ENCODE measurements at regions not wholly inside any gene's neighbourhood (a gene's known extent, or its start where the extent isn't known, plus 50 kb on each side); places are given as distances from the start of the nearest gene placed in this dataset.

DNA sequence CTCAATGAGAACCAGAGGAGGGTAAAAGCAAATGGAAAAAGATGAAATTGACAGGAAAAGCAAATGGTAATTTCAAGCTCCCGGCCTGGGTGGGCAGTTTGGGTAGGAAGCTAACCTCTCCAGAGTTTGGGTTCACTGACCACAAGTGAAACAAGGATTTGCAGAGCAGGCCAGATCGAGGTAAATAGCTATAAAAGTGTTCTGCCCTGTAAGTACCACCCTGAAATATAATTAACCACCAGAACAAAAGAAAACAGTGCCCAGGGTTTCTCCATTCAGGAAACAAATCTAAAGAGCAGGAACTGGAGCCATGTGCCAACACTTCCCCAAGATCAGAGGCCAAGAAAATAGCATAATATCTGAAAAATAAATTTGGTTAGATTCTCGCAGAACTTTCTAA, 276.7 kb upstream of the MEOX2 start:
- FAIRE-seq (no peak), DNase-seq (ENCODE audit: extremely low spot score, insufficient read length, low read depth) (no peak)

DNA sequence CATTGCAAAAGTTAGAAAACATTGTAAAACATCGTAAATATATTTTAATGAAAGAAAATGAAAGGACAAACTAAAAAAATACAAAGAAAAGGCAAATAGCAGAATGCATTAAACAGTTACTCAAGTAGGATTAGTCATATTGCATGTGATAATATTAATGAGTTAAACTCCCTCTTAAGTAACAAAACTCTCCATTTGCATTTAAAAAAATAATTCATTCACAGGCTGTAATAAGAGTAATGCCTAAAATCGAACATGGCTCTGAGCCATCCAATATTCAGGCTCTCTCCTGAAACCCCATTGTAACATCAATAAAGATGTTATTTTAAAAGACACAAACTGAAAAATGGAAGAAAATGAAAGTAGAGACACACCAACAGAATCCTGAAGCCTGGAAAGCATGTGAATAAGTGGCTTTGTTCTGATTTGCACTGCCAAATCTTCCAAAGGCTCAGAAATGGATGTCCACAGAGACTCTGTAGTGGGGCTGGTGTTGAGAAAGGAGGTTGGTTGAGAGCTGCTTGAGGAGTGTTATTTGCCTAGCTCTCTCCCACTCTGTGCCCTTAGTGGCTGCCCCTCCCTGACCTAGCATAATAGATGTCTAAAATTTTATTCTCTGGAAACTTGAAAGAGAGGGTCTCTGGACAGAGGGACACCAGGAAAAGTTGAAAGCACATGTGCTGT, 268.3 kb upstream of the MEOX2 start:
- FAIRE-seq (no peak), DNase-seq (ENCODE audit: extremely low spot score, insufficient read length, low read depth) (no peak)

DNA sequence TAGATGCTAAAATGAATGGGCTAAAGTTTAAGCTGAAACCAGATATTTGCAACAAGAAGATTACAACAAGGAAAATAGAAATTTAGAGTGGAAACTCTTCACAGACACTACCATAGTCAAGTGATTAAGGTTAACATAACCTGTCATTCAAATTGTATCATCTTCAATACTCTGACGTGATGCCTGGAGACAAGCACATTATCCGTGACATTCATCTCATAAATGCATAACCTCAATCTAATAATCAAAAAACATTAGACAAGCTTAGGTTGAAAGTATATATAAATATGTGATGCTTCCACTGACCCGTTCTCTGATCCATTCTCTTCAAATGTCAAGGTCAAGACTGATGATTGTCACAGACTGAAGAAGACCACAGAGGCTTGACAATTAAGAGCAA, 263.8 kb upstream of the MEOX2 start:
- no peak for FAIRE-seq
- no peak for DNase-seq (ENCODE audit: extremely low spot score, insufficient read length, low read depth)

DNA sequence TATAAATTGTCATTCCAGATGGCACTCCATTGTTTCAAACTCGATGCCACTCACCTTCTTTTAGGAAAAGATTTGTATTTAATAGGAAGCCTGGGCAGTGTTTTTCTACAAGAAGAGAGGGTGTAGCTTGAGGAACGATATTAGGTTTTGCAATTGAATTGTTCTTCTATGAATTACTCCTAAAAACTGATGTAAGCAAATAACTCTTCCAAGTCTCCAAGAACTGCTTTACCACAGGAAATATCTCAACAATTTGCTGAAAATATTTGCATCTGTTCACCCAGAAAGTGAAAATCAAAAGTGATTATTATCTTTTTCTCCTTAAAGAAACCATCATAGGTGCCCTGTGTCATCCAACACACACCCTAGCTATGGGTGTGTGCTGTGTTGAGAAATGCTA, 261.3 kb upstream of the MEOX2 start:
- no peak for FAIRE-seq

DNA sequence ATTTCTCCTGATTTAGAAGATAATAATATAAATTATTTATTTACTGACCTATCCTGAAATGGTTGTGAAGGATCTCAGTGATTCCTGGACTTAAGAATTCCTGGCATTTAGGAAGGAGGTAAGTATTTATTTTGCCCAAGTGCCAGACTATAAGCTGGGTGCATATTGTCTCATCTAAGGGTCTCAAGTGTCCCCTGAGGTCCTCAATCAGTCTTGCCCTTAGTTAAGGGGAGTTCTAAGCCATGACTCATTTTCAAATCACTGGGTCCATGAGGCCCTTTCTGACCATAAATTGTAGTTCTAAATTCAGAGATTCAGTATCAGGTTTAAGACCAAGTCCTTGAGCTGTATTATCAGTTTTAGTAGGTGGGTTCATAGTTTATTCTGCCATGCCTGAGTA, 251.6 kb upstream of the MEOX2 start:
- DNase-seq (ENCODE audit: extremely low spot score, insufficient read length, low read depth) (no peak), FAIRE-seq (no peak)

More for the DNA sequence above, 261.3 kb upstream of the MEOX2 start:
- DNase-seq (ENCODE audit: extremely low spot score, insufficient read length, low read depth), result no peak

DNA sequence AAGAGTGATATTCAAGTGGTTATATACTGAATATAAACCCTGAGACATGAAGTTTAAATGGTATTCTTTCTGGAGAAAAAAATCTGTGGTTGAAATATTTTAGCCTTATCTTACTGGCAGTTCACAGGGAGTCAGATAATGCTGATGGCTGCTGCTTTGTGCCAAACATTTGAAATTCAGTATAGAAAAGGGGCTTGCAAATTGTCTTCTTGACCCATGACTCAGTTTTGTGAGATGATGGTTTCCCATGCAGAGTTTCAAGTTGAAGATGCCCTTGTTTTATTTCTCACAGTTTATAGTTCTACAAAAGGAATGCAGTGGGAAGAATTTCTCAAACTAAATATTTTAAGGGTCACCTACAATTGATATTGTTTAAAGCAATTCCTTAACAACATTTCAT, 251.1 kb upstream of the MEOX2 start:
- no peak for FAIRE-seq
- no peak for DNase-seq (ENCODE audit: extremely low spot score, insufficient read length, low read depth)

DNA sequence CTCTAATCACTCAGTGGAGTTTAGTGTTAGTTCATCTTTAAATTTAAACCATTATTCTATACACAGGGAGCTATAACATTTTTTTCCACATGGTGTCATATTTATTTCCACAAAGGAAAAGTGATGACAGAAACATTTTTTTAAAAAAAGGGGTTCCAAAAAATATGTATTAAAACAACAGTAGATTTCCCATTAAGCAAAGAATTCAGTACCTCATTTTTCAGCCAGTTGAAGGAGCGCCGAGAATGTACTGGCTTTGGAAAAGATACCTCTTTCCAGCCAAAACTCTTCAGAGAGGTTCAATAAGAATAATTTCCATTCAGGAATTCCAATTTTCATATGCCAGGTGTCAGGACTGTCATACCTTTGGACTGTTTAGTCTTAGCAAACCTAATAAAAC, 250.5 kb upstream of the MEOX2 start:
- no peak for DNase-seq (ENCODE audit: extremely low spot score, insufficient read length, low read depth)
- no peak for FAIRE-seq

DNA sequence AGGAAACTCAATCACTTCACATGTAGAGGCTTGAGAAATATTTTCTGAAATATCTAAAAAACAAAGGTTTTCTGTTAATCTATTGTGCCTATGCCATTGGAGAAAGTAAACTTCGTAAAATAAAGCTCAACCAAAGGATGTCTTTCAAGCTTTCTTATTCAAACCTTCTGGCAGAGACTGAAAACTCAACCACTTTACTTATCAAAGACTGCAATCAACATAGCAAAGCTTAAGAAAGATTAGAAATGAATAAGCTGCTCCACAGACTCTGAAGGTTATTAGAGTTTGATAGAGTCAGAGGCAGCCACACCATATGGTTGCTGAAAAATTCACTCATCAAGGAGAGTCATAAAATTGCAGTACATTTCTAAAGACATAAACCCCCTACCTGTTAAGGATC, 245.8 kb upstream of the MEOX2 start:
- FAIRE-seq (no peak), DNase-seq (ENCODE audit: extremely low spot score, insufficient read length, low read depth) (no peak)

DNA sequence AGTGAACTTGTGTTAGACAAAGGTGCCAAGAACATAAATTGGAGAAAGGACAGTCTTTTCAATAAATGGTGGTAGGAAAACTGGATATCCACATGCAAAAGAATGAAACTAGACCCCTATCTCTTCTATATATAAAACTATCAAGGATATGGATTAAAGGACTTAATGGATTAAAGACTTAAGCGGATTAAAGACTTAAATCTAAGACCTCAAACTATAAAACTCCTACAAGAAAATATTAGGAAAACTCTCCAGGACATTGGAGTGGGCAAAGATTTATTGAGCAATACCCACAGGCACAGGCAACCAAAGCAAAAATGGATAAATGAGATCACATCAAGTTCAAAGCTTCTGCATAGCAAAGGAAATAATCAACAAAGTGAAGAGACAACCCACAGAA, 242.9 kb upstream of the MEOX2 start:
- DNase-seq (ENCODE audit: extremely low spot score, insufficient read length, low read depth) (no peak), FAIRE-seq (no peak)

DNA sequence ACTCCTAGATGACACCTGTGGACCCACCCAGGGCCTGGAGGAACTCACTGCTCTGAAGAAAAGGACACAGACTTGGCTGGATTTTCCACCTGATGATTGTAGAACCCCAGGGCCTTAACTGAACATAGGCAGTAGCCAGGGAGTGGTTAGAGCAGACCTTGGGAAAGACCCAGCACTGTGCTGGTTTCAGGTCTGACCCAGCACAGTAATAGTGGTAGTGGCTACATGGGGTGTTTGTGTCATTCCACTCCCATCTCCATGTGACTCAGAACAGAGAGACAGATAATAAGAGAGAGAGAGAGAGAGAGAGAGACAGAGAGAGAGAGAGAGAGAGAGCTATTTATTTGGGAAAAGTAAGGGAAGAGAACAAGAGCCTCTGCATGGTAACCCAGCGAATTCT, 239.1 kb upstream of the MEOX2 start:
- FAIRE-seq (no peak), DNase-seq (ENCODE audit: extremely low spot score, insufficient read length, low read depth) (no peak)

DNA sequence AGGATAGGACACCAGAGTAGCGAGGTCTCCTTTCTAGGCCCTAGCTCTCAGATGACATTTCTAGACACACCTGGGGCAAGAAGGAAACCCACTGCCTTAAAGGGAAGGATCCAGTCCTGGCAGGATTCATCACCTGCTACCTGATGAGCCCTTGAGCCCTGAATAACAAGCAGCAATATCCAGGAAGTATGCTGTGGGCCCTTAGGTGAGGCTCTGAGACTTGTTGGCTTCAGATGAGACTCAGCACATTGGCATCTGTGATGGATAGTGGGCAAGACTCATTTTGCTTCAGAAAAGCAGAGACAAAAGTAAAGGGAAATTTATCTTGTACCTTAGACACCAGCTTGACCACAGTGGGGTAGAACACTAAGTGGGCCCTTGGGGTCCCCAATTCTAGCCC, 238.4 kb upstream of the MEOX2 start:
- no peak for FAIRE-seq
- no peak for DNase-seq (ENCODE audit: extremely low spot score, insufficient read length, low read depth)

DNA sequence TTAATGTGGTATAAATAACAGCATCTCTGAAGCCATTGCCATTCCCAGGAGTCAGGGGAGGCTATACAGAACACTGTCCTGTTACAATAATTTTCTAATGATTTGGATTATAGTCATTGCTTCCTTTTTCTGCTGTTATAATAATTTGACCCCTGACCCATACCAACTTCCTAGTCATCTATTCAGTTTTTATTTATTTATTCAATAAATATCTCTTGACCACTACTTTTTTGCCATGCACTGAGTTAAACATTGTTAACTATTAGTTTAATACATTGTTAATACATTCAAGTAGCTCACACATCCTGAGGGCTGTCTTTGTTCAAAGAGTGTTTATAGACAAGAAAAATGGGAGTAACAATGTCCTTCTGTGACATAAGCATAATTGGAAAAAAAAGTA, 235.5 kb upstream of the MEOX2 start:
- no peak for DNase-seq (ENCODE audit: extremely low spot score, insufficient read length, low read depth)
- no peak for FAIRE-seq

DNA sequence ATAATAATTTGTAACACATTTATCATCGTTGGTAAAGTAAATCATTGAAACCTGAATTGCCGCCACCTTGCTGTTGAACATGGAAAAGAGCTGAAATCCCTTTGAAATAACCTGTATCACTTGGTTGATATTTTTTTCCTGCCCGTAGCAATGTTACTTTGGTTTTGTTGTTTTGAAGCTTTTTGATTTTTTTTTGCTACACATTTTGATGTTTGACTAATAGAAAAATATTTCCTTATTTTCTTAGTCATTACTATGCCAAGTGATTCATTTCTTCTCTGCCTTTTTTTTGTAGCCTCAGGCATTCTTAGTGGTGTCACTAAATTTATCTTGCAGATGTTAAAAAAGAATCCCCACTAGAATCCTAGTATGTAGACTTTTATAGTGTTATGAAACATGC, 235.1 kb upstream of the MEOX2 start:
- FAIRE-seq (no peak), DNase-seq (ENCODE audit: extremely low spot score, insufficient read length, low read depth) (no peak)

DNA sequence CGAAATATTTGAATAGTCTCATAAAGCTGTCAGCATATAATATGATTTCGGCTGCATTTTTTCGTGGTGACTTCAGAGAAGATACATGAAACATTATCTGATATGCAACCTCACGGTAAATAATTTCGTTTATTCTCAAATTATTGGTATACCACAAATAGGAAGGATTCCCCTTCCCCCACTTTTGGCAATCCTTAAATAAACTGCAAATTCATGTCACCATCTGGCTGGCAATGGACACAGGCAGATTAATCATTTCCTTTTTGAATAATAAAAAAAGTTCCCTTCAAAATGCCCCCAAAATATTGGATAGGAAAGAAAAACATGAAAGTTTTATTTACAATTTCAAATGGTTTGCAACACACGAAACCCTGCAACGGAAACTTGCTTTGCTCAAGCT, 234.5 kb upstream of the MEOX2 start:
- FAIRE-seq, result no peak
- no peak for DNase-seq (ENCODE audit: extremely low spot score, insufficient read length, low read depth)

DNA sequence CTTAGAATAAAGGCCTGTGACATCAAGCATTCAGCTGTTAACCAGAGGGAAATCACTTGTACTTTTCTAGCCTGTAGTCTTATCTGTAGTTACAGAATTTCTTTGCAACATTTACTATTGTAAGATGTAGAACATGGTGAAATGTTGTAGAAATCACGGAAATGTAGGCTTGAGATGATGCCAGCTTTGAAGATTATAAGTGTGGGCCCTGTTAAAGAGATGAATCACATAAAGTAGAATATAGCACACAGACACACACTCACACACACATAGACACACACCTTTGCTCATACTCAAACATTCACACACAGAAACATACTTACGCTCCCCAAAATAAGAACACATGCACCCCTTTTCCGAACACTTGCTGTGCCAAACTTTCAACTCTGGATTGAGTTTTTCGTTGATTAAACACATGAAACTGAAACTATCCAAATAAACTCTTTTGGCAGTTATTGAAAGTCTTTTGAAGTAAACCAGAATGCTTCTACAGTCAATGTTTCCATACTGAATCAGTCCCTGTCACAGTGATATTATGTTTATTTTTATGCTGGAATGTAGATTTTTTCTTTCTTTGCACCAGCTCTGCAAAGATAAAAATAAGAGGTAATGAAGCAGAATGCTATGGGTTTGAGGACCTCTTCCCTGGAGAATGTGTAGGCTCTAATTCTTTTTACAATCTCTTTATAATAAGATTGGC, 230.3 kb upstream of the MEOX2 start:
- DNase-seq (ENCODE audit: extremely low spot score, insufficient read length, low read depth), result no peak
- FAIRE-seq, result no peak

DNA sequence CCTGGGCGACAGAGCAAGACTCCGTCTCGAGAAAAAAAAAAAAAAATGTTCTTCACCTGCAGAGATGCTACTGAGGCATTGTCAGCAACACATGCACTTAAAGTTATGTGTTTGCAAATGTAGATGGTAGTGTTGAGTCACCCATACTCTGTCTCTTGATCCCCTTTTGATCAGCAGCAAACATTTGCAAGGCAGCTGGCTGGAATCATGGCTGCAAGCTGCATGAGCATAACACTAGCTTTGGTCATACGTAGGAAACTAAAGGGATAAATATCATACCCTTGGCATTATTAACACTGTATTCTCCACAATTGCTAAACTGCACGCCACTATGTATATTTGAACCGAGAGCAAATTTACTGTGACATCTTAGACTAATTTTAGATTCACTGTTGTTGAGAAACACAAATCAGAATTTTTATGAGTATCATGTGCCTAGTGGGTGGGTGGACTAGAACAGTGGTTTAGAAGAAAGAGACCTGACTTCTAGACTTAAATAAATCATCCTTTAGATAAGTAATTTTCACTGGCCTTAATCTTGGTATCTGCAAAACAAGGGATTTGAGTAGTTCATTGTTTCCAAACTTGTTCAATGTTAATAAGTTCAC, 229.3 kb upstream of the MEOX2 start:
- FAIRE-seq (no peak), DNase-seq (ENCODE audit: extremely low spot score, insufficient read length, low read depth) (no peak)

DNA sequence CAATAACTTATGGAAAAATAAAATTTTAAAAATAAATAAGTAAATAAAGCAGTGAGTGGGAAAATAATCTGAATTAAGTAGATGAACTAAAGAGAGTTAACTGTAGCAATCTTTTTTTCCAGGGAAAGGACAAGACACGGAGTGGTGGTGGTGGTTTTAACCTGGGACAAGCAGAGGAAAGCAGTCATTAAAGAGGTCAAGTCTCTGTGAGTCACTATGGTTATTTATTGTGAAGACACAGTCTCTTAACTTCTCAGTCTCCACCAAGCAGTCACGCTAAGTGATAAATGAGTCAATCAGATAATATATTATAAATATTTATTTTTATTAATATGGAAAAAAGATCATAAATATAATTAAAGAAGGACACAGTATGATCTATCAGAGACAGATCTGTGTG, 228.1 kb upstream of the MEOX2 start:
- no peak for FAIRE-seq
- DNase-seq (ENCODE audit: extremely low spot score, insufficient read length, low read depth), result no peak

DNA sequence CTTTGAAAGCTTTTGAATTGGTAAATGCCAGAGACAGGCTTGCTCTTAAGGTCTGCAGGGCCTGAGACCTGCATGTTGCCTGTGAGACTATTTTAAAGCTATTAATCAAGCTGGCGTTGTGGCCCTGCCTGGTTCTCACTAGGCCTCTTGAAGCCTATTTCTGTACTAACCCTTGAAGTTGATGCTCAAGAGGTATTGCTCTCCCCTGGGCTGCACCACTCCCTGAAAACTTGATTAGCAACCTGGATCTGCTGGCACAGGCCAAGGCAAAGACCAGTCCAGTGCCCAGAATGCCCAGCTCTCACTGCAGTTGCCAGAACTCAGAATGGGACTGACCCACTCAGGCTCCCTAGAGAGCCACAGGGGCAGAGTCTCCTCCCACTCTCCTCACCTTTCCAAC, 220.0 kb upstream of the MEOX2 start:
- DNase-seq (ENCODE audit: extremely low spot score, insufficient read length, low read depth), result no peak
- FAIRE-seq, result no peak

DNA sequence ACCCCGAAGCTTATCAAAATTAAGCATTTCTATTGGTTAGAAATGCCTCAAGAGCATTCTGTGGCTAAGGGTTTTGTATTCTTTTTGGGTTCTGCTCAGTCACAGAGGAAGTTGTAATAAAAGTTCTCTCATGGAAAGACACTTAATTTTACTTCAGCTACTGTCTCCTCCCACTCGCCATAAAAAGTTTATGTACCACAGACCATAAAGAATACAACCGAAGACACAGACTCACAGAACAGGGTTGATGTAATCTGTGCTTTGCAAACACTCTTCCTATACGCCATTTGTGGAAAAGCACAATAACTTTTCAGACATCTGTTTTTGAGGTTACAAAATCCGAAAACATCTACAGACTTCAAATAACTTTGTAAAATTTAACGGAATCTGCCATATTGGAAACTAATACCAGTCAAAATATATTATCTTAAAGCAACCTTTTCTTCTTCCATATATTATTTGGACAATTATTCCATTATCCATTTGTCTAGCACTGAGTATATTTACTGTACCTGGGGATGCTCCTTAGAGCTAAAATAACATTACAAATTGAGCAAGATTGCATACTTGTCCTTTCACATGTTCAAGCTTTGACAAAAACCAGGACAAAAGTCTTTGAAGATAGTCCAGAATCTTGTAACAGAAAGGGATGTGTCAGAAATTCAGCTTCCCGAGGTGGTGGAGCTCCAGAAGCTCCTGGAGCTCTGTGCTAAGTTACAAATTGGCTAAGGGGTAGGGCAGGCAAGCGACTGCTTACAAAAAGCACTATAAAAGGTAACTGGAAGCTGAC, 219.0 kb upstream of the MEOX2 start:
- no peak for FAIRE-seq

DNA sequence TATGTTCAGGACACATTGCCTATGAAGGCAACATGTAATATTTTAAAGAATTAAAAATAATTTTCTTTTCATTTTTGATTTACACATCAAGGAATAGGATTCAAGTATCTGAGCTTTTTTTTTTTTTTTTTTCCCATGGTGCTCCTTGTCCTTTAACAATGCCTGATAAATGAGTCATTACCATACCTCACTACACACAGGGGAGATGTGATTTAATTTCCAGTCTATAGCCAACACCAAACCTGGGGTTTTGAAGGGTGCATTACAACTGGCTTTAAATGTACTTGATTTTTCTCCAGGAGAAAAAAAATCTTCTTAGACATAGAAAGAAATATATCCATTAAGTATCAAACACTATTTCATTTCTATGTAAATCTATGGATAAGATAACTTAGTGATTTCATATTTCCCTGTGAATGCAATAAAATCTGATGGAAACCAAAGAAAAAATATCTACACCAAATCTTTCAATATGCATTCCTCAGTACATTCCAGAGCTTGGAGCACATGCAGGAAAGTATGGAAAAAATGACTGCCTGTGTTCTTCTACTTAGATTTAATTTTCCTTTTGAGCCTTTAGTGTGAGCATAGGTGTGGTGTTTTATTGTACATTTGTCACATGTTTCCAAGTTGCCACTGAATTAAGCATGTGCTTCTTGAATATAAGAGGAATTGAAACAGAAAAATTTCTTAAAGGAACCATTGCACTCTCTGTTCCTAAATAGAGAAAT, 204.8 kb upstream of the MEOX2 start:
- no peak for DNase-seq (ENCODE audit: extremely low spot score, insufficient read length, low read depth)
- FAIRE-seq, result no peak

More for the DNA sequence above, 219.0 kb upstream of the MEOX2 start:
- no peak for DNase-seq (ENCODE audit: extremely low spot score, insufficient read length, low read depth)
